Dedifferentiated amniotic fluid mesenchymal stem cell (primary cell): ENCODE measurements at regions not wholly inside any gene's neighbourhood (a gene's known extent, or its start where the extent isn't known, plus 50 kb on each side); places are given as distances from the start of the nearest gene placed in this dataset.
"Not testable (repeated sequence)": the region's sequence is repeated elsewhere in the genome, so short reads cannot be mapped to it uniquely, and the experiment has no call there.

ENCODE experiments used
- DNase-seq: peaks from one replicate; pipeline ENCODE4 v3.0.0-alpha.2; 2016; ENCODE audit errors: extremely low spot score

GRCh38 chr2:145927131-145927950 lies 1407.4 kb upstream of the ZEB2 start:
- no peak for DNase-seq

- DNase-seq, result no peak
Measured at GRCh38 chr2:145925591-145925990, 1405.7 kb upstream of the ZEB2 start.

DNA sequence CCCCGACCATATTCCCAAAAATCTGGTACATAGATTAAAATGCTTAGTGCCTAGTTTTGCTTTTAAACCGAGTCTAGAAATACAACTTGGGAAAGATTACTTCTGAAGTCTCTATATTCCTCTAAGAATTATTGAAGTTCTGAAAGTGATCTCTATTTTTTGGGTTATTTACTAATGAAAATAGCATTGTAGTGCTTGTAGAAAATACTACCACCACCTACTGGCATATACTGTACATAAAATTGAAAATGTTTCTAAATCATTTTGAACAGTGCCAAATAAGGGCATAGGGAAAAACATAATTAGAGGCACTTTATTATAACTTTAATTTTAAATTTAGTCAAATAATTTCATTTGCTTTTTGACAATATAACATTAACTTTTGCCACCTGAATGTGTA lies 1399.6 kb upstream of the ZEB2 start:
- DNase-seq, result peak; percentile 30

GRCh38 chr2:145918951-145919350 lies 1399.0 kb upstream of the ZEB2 start:
- DNase-seq, result no peak

DNA sequence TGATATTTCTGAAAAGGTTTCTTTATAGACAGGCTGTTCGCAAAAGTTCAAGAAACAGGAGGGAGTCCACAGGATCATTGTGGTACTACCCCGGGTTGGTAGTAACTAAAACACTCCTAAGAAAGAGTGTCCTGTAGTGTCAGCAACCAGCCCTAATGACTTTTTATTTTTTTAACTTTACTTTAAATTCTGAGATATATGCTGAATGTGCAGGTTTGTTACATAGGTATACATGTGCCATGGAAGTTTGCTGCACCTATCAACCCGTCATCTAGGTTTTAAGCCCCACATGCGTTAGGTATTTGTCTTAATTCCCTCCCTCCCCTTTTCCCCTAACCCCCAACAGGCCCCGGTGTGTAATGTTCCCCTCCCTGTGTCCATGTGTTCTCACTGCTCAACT lies 1396.9 kb upstream of the ZEB2 start:
- no peak for DNase-seq

DNA sequence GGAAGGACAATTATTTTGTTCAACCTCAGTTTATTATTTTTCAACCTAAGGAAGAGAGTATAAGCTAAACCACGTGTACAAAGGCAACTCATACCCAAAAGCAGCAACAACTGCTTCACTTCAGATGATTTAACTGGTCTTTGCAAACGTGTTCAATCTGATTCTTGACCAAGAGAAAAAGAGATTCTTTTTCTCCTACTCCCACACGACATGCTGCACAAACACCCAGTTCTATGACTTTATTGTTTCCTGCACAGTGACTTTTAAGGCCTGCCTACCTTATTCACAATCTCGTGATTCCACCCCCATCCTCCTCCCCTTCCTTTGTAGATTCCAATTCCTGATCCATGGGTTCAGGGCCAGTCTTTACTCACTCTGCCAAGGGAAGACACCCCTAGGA lies 1394.8 kb upstream of the ZEB2 start:
- DNase-seq, result no peak

DNA sequence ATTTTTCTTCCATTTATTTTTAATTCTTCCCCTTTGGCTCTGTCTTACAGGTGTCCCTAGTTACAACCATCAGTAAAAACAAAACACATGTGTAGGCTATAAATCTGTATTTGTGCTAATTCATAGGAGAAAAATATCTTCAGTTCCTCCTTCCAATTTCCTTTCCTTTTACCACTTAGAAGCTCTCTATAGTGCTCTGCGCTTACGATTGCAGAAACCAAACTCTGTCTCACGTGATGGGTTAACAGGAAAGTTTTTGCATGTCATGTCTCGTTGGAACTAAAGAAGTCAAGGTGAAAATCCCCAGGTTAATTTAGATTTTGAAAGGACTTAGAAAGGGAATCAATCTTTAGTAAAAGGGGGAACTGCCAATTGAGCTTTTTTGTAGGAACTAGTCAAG lies 1390.5 kb upstream of the ZEB2 start:
- DNase-seq, result no peak

DNA sequence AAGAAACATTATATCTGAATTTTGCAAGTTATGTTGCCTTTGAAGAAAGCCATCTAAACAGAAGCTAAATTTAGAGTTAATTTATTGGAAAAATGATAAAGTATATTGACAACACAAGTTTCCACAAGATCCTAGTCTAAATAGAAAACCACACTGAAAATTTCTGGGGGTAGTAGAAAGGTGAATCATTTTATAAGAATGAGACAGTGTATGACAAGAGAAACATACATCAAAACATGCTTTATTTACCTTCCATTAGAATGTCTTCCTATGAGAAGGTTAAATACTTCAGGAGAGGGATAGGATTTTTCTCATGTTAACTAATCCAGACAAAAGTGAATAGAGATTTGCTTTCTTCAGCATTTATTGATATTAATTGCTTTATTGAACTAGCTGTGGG lies 1389.8 kb upstream of the ZEB2 start:
- no peak for DNase-seq

DNA sequence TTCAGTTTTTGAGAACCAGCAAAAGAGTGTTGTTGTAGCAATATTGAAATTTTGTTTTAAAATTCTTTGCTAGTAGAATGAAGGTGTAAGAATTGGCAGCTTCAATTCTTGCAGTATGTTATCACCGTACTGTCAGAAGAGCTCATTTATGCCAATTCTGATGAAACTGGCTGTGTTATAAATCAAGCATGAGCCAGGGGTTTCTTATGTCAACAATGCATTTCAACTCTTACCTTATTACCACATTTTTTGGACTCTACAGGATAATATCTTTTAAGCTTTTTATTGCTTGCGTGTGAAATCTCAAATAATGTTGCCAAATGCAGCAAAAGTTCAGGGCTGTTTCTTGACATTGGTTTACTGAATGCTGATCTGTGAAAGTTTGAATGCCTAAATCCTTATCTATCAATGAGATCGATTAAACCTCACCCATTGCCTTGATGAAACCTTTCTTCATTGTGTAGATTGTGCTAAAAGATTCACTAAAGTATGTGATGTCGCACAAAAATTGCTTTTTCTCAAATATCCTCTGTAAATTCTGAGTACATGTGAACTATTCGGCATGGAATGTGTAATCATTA lies 1389.3 kb upstream of the ZEB2 start:
- DNase-seq, result no peak

- DNase-seq, result no peak
Measured at GRCh38 chr2:145906354-145906753, 1386.4 kb upstream of the ZEB2 start.

GRCh38 chr2:145905371-145905770 lies 1385.5 kb upstream of the ZEB2 start:
- no peak for DNase-seq

GRCh38 chr2:145897151-145897550 lies 1377.2 kb upstream of the ZEB2 start:
- no peak for DNase-seq

GRCh38 chr2:145887915-145888314 lies 1368.0 kb upstream of the ZEB2 start:
- DNase-seq, result no peak

- DNase-seq, result not testable (repeated sequence)
Measured at GRCh38 chr2:145880997-145881396, 1361.1 kb upstream of the ZEB2 start.

DNA sequence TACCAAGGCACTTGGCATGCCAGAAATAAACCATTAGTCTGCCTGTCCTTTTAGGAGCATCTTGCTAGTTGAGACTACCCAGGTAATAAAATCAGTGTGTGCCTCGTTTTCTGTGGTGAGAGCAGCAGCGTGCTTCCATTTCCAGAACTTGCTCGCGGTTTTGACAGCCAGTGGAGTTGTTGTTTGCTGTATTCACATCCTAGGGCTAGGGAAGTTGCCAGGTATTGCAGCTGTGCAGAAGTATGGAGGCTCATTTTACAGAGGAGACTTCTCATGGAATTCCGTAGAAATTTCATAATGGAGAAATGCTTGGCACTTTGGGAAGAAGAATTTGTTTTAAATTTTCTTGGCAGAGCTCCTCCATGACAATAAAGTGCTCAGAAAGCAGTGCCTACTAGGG lies 1355.1 kb upstream of the ZEB2 start:
- no peak for DNase-seq

DNA sequence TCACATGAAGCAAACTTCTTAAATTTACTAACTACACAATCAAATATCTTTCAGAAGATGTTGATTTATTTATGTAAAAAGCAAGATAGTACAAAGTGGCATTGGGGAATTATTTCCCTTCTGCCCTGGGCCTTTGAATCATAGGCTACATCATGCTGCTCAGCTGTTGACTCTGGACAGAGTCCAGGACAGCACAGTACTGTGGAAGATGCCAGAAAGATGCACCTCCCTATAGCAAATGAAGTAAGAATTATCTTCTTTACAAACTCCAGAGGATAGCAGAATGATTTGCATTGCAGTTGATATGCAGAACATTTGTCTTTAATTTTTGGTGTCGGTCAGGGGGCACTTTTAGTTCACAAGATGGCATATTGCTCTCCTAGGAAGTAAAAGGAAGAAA lies 1354.5 kb upstream of the ZEB2 start:
- DNase-seq, result peak; percentile 22

- DNase-seq, result no peak
Measured at GRCh38 chr2:145864501-145864900, 1344.6 kb upstream of the ZEB2 start.

- no peak for DNase-seq
Measured at GRCh38 chr2:145861940-145862339, 1342.0 kb upstream of the ZEB2 start.

- no peak for DNase-seq
Measured at GRCh38 chr2:145860083-145860482, 1340.2 kb upstream of the ZEB2 start.

DNA sequence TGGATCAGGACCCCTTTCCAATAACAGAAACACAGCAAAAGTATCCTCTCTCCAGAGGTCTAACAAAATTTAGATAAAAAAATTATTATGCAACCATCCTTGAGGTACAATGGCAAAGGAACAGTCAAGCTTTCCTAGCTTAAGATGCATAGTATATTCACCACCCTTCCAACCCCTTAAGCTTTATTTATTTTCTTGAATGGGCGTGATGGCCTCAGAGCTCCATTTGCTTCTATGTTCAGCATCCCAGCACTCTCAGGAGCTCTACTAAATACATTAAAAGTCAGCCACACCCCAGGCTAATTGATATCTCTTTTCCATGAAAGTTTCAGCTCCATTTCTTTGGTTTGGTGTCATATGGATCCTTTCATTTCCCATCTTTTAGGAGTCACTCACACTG lies 1335.2 kb upstream of the ZEB2 start:
- no peak for DNase-seq

- DNase-seq, result no peak
Measured at GRCh38 chr2:145854039-145854755, 1334.3 kb upstream of the ZEB2 start.

- no peak for DNase-seq
Measured at GRCh38 chr2:145851730-145852129, 1331.8 kb upstream of the ZEB2 start.

DNA sequence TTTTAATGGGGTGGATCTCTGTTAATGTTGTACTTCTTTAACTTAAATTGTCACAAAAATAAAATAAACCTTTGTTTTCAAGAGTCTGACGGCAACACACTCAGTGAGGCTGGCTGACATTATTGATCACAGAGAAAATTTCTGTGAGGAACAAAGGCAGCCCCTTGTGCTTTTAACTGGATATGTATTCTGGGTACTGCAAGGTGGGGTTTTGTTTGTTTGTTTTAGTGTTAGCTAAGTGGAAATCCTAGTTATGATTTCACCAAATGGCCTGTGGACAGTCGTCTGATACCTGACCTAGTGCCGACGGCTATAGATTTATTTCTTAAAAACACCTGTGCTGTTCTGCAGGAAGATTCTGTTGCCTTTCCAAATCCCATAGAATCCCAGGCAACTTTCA lies 1329.5 kb upstream of the ZEB2 start:
- DNase-seq, result no peak
